ENCODE measurements at regions not wholly inside any gene's neighbourhood (a gene's known extent, or its start where the extent isn't known, plus 50 kb on each side); places are given as distances from the start of the nearest gene placed in this dataset.

DNA sequence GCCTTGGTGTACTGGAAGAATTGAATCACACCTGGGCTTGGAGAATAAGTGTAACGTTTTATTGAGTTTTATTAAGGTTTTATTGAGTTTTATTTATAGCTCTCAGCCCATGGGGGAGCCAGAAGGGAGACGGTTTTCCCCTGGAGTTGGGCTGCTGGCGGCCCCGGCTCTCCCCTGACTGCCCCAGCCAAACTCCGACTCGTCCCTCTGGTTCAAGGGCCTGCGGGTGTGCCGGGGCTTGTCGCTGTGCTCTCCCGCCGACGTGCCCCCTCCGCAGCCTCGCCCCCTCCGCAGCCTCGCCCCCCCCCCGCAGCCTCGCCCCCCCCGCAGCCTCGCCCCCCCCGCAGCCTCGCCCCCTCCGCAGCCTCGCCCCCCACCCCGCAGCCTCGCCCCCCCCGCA is 326.1 kb upstream of the RTL1 start:
- H3K4me3 ChIP-seq, result peak overlapping the region in 1 of 4 donors; percentile 13
- no peak for DNase-seq
- no peaks in the 10 kb centered on the region for H3K9me3 ChIP-seq
- peaks cover 0 to 18% (median 0%) of the 10 kb centered on the region in 3 donors for H3K27me3 ChIP-seq
- no peak overlapping the region for H3K27ac ChIP-seq
- TF ChIP-seq EP300 (IDR thresholded peaks at IDR 0.05) (no peak), POLR2A (IDR thresholded peaks at IDR 0.05) (no peak), POLR2AphosphoS5 (IDR thresholded peaks at IDR 0.05) (no peak)
- TF ChIP-seq, protein P1, sequence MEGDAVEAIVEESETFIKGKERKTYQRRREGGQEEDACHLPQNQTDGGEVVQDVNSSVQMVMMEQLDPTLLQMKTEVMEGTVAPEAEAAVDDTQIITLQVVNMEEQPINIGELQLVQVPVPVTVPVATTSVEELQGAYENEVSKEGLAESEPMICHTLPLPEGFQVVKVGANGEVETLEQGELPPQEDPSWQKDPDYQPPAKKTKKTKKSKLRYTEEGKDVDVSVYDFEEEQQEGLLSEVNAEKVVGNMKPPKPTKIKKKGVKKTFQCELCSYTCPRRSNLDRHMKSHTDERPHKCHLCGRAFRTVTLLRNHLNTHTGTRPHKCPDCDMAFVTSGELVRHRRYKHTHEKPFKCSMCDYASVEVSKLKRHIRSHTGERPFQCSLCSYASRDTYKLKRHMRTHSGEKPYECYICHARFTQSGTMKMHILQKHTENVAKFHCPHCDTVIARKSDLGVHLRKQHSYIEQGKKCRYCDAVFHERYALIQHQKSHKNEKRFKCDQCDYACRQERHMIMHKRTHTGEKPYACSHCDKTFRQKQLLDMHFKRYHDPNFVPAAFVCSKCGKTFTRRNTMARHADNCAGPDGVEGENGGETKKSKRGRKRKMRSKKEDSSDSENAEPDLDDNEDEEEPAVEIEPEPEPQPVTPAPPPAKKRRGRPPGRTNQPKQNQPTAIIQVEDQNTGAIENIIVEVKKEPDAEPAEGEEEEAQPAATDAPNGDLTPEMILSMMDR (IDR thresholded peaks at IDR 0.05), result no peak
- intact Hi-C loops (cut with DNase I; ENCODE audit: low total_unique reads), result no loop called here
- H3K4me1 ChIP-seq, result peaks cover 0 to 7% (median 0%) of the 10 kb centered on the region in 4 donors
- H3K36me3 ChIP-seq, result no peaks in the 10 kb centered on the region
- WGBS, 5 donors, result 56 to 86% (median 73%) methylated on average over 12 to 24 of the region's 27 CpGs

- H3K4me1 ChIP-seq, result peaks cover 0 to 7% (median 0%) of the 10 kb centered on the region in 4 donors
- no peak for DNase-seq
- H3K27me3 ChIP-seq, result peaks cover 0 to 15% (median 0%) of the 10 kb centered on the region in 3 donors
- no peaks in the 10 kb centered on the region for H3K9me3 ChIP-seq
- H3K27ac ChIP-seq, result no peak overlapping the region
- no peak for TF ChIP-seq POLR2AphosphoS5 (IDR thresholded peaks at IDR 0.05)
- intact Hi-C loops (cut with DNase I; ENCODE audit: low total_unique reads), result no loop called here
- peak overlapping the region in 1 of 4 donors; percentile 11 for H3K4me3 ChIP-seq
- WGBS, 5 donors, result 77 to 88% (median 80%) methylated on average over 9 to 15 of the region's 15 CpGs
- no peaks in the 10 kb centered on the region for H3K36me3 ChIP-seq
Measured at GRCh38 chr14:101230161-101230850, 326.8 kb upstream of the RTL1 start.

DNA sequence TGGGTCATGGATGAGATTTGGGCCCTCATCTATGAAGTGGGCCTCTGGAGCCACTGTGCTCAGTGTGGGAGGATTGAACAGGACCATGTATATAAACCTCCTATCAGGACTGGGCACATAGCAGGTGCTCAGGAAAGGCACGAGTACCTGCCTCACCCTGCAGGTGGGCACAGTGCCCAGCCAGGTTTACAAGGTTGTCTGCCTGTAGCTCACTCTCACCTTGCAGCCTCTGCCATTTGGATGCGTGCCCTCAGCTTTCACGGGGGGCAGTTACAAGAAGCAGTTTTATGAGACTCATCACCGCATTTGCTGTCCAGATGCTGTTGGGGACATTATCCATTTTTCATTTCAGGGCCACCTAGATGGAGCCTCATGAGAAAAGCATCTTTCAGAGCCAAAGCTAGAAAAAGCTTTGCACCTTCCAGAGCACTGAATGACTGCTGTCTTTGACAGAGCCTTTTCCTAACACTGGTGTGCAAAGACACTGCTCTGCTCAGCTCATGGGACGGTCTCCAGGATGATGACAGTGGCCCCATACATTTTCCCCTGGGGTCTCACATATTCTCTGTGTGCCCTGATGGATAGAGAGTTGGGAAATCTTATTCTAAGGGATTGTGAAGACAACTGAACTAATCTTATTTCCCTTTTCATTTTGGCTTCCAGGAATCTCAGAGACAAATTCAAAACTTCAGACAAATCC is 327.5 kb upstream of the RTL1 start:
- no peak for DNase-seq
- Histone ChIP-seq H3K36me3 (no peaks in the 10 kb centered on the region), H3K4me3 (no peak overlapping the region), H3K4me1 (peaks cover 0 to 7% (median 0%) of the 10 kb centered on the region in 4 donors), H3K27me3 (peaks cover 0 to 16% (median 5%) of the 10 kb centered on the region in 3 donors), H3K27ac (no peak overlapping the region), H3K9me3 (no peaks in the 10 kb centered on the region)
- 76 to 88% (median 83%) methylated on average over 4 to 5 of the region's 5 CpGs for WGBS, 5 donors
- intact Hi-C loops (cut with DNase I; ENCODE audit: low total_unique reads), result no loop called here
- TF ChIP-seq POLR2A (IDR thresholded peaks at IDR 0.05) (no peak), POLR2AphosphoS5 (IDR thresholded peaks at IDR 0.05) (no peak), EP300 (IDR thresholded peaks at IDR 0.05) (no peak)
- TF ChIP-seq, protein P1 (IDR thresholded peaks at IDR 0.05), result no peak

DNA sequence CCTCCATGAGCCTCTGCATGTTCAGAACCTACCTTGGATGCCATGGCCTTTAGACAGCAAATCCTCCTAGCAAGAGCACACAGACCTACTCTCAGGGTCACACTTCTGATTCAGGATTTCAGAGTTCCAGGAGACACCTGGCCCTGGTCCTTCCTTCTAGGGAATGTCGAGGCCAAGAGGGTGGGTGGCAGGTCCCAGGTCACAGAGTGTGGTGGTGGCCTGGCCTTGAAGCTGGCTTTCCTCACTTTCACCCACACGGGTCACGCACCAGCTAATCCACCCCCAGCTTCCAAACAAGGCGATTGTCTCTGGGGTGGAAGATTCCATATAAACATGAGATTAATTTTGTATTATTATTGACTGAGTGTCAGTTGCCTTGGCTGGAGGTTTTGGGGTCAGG is 328.3 kb upstream of the RTL1 start:
- no peak for TF ChIP-seq EP300 (IDR thresholded peaks at IDR 0.05)
- TF ChIP-seq, protein P1 (IDR thresholded peaks at IDR 0.05), result no peak
- TF ChIP-seq POLR2A (IDR thresholded peaks at IDR 0.05), result no peak
- TF ChIP-seq POLR2AphosphoS5 (IDR thresholded peaks at IDR 0.05), result no peak
- DNase-seq, result no peak
- H3K4me1 ChIP-seq, result peaks cover 0 to 7% (median 0%) of the 10 kb centered on the region in 4 donors
- peaks cover 0 to 22% (median 5%) of the 10 kb centered on the region in 3 donors for H3K27me3 ChIP-seq
- H3K9me3 ChIP-seq, result no peaks in the 10 kb centered on the region
- no peak overlapping the region for H3K4me3 ChIP-seq
- WGBS, 5 donors, result 68 to 87% (median 81%) methylated on average over 4 of the region's 4 CpGs
- no peak overlapping the region for H3K27ac ChIP-seq
- no peaks in the 10 kb centered on the region for H3K36me3 ChIP-seq
- intact Hi-C loops (cut with DNase I; ENCODE audit: low total_unique reads), result no loop called here
